PC-9 (cell line): ENCODE measurements at regions not wholly inside any gene's neighbourhood (a gene's known extent, or its start where the extent isn't known, plus 50 kb on each side); places are given as distances from the start of the nearest gene placed in this dataset.

Experiments used
- CTCF ChIP-seq: fragments of 200-600 bp; sonication (generic); conservative IDR thresholded peaks from 2 replicates; pipeline ENCODE4 v1.6.1; 2017; ENCODE audit warnings: mixed run types, antibody characterized with exemption, mild to moderate bottlenecking, moderate library complexity
- EZH2 ChIP-seq: fragments of 200-600 bp; sonication (generic); IDR thresholded peaks from 2 replicates; pipeline ENCODE4 v1.8.0; 2017; ENCODE audit warnings: antibody characterized with exemption, low read depth

- no peak for TF ChIP-seq CTCF
- TF ChIP-seq EZH2: no peak
These were observed 121.9 kb upstream of the NFIB start for GRCh38 chr9:14435871-14436270.
